Loucy (cell line): ENCODE measurements at regions not wholly inside any gene's neighbourhood (a gene's known extent, or its start where the extent isn't known, plus 50 kb on each side); places are given as distances from the start of the nearest gene placed in this dataset.

Source experiments
- H2AFZ ChIP-seq: fragments of 200-600 bp; sonication (generic); 2 replicates; pipeline ENCODE4 v1.6.0; 2016; ENCODE audit warnings: antibody characterized with exemption, mild to moderate bottlenecking, low read length, moderate library complexity
- H3F3A ChIP-seq: fragments of 200-600 bp; 2 replicates; pipeline ENCODE4 v1.6.0; 2016; ENCODE audit warnings: antibody characterized with exemption, low read depth, mild to moderate bottlenecking
- H3K27me3 ChIP-seq: fragments of 200-600 bp; sonication (generic); 2 replicates; pipeline ENCODE4 v1.6.1; 2014; ENCODE audit warnings: low read length, mild to moderate bottlenecking; ENCODE audit not compliant: insufficient read depth, poor library complexity, severe bottlenecking
- H3K36me3 ChIP-seq: fragments of 200-600 bp; sonication (generic); 2 replicates; pipeline ENCODE4 v1.6.1; 2016; ENCODE audit warnings: low read length; ENCODE audit not compliant: insufficient read depth
- H3K4me1 ChIP-seq: fragments of 200-600 bp; sonication (generic); 2 replicates; pipeline ENCODE4 v1.5.1; 2014; ENCODE audit warnings: low read length, mild to moderate bottlenecking; ENCODE audit not compliant: insufficient read depth, poor library complexity, severe bottlenecking
- H3K4me2 ChIP-seq: fragments of 200-600 bp; sonication (generic); 2 replicates; pipeline ENCODE4 v1.6.0; 2014; ENCODE audit warnings: antibody characterized with exemption, low read length, low read depth, mild to moderate bottlenecking; ENCODE audit not compliant: poor library complexity, severe bottlenecking
- H3K4me3 ChIP-seq: fragments of 200-600 bp; sonication (generic); 2 replicates; pipeline ENCODE4 v1.5.1; 2014; ENCODE audit warnings: low read length, mild to moderate bottlenecking, mixed read lengths; ENCODE audit not compliant: poor library complexity, severe bottlenecking
- H3K79me2 ChIP-seq: fragments of 200-600 bp; sonication (generic); 2 replicates; pipeline ENCODE4 v1.6.1; 2014; ENCODE audit warnings: low read length; ENCODE audit not compliant: insufficient read depth
- H3K9ac ChIP-seq: fragments of 200-600 bp; sonication (generic); 2 replicates; pipeline ENCODE4 v1.6.0; 2014; ENCODE audit warnings: mild to moderate bottlenecking, low read depth, low read length, moderate library complexity; ENCODE audit not compliant: poor library complexity, severe bottlenecking
- H3K9me2 ChIP-seq: fragments of 200-600 bp; sonication (generic); replicated peaks from 2 replicates; pipeline ENCODE4 v1.6.1; 2016; ENCODE audit warnings: low read depth, low read length, mixed read lengths
- H3K9me3 ChIP-seq: fragments of 200-600 bp; sonication (generic); 2 replicates; pipeline ENCODE4 v1.6.1; 2014; ENCODE audit warnings: mild to moderate bottlenecking, antibody characterized with exemption, low read length, low read depth; ENCODE audit not compliant: insufficient read depth
- H4K20me1 ChIP-seq: fragments of 200-600 bp; sonication (generic); 2 replicates; pipeline ENCODE4 v1.6.0; 2014; ENCODE audit warnings: antibody characterized with exemption, low read length, mild to moderate bottlenecking; ENCODE audit not compliant: insufficient read depth, poor library complexity, severe bottlenecking
- EZH2phosphoT487 ChIP-seq: fragments of 200-600 bp; IDR thresholded peaks from 2 replicates; pipeline ENCODE4 v1.6.1; 2018; ENCODE audit warnings: antibody characterized with exemption, mild to moderate bottlenecking, moderate library complexity, borderline replicate concordance
- TF ChIP-seq, protein P1 (sequence below): fragments of 200-600 bp; sonication (generic); conservative IDR thresholded peaks from 2 replicates; pipeline ENCODE4 v1.5.1; 2014; ENCODE audit warnings: mild to moderate bottlenecking, antibody characterized with exemption, low read length

DNA sequence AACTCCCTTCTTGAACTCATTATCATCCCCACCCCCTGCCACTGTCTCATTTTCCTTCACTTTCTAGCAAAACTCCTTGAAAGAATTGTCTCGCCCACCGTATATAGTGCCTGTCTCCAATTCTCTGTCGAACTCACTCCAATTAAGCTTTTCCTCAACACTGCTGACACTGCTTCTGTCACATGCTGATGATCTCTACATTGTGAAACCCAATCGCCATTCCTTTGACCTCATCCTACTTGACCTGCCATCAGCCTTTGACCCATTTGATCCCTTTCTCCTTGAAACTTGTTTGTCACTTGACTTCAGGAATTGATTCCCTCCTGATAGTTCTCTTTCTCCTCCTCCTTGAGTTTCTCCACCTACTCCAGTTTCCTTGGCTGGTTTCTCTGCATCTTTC is 54.8 kb downstream of the CCDC71L start:
- TF ChIP-seq EZH2phosphoT487: no peak
- TF ChIP-seq, protein P1, sequence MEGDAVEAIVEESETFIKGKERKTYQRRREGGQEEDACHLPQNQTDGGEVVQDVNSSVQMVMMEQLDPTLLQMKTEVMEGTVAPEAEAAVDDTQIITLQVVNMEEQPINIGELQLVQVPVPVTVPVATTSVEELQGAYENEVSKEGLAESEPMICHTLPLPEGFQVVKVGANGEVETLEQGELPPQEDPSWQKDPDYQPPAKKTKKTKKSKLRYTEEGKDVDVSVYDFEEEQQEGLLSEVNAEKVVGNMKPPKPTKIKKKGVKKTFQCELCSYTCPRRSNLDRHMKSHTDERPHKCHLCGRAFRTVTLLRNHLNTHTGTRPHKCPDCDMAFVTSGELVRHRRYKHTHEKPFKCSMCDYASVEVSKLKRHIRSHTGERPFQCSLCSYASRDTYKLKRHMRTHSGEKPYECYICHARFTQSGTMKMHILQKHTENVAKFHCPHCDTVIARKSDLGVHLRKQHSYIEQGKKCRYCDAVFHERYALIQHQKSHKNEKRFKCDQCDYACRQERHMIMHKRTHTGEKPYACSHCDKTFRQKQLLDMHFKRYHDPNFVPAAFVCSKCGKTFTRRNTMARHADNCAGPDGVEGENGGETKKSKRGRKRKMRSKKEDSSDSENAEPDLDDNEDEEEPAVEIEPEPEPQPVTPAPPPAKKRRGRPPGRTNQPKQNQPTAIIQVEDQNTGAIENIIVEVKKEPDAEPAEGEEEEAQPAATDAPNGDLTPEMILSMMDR: no peak
- Histone ChIP-seq H3K4me1 (peaks cover 8% of the 10 kb centered on the region), H3K9me3 (no peaks in the 10 kb centered on the region), H3K27me3 (no peaks in the 10 kb centered on the region), H3K4me3 (no peak overlapping the region), H3K4me2 (no peak overlapping the region), H3K79me2 (no peaks in the 10 kb centered on the region), H3K9me2 (no peaks in the 10 kb centered on the region), H3K36me3 (no peaks in the 10 kb centered on the region), H2AFZ (no peak overlapping the region), H3K9ac (no peak overlapping the region), H3F3A (no peaks in the 10 kb centered on the region), H4K20me1 (no peaks in the 10 kb centered on the region)

DNA sequence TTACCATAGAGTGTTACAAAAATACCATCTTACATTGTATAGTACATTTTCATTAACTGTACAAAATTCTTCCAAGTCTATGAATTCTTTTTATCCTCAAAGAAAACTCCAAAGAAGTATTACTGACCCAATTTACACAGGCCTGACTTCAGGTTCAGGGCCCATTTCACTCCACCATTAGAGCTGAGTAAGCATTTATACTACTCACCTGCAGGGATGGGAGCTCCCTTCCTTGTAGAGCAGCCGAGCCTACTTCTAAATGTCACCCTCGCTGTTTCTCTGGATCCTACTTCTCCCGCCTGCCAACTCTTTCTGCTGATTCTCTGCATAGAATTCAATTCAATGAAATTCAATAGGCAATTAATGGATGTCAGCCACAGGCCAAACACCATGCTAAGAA is 56.0 kb downstream of the CCDC71L start:
- H2AFZ ChIP-seq: no peak overlapping the region
- no peaks in the 10 kb centered on the region for H3K36me3 ChIP-seq
- no peaks in the 10 kb centered on the region for H3K9me3 ChIP-seq
- H4K20me1 ChIP-seq: no peaks in the 10 kb centered on the region
- H3K4me3 ChIP-seq: no peak overlapping the region
- H3K9me2 ChIP-seq: no peaks in the 10 kb centered on the region
- TF ChIP-seq, protein P1: no peak
- TF ChIP-seq EZH2phosphoT487: no peak
- no peak overlapping the region for H3K9ac ChIP-seq
- peaks cover 8% of the 10 kb centered on the region for H3K4me1 ChIP-seq
- no peaks in the 10 kb centered on the region for H3K79me2 ChIP-seq
- H3K4me2 ChIP-seq: no peak overlapping the region
- H3F3A ChIP-seq: no peaks in the 10 kb centered on the region
- no peaks in the 10 kb centered on the region for H3K27me3 ChIP-seq

DNA sequence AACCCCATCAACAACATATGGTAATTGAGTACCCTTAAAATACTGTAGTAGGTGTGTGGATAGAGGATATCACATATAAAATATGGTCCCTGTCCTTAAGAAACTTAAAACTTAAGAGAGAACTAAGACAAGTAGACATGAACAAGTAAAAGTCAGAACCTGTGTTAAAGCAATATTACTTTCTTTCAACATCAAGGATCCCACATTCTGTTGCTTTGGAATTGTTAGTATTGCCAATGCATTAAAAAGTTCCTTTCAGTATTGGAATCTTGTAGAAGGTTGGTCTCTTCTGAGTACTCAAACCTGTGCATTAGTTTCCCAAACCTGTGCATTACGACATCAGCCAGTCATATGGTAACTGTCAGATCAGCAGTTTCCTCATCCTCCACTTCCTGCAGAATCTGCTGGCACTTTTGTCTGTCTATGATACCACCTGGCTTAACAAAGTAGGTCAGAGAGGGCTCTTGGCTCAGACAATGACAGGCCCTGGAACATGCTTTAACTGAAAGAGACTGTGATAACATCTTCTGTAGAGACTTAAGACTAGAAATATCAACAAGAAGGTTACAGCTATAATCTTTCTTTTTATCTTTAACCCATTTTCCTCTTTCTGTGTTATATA is 56.5 kb downstream of the CCDC71L start:
- Histone ChIP-seq H3K9me2 (no peaks in the 10 kb centered on the region), H3K27me3 (no peaks in the 10 kb centered on the region), H3F3A (no peaks in the 10 kb centered on the region), H3K79me2 (no peaks in the 10 kb centered on the region), H3K36me3 (no peaks in the 10 kb centered on the region), H3K9me3 (no peaks in the 10 kb centered on the region), H2AFZ (0 out of 2 replicates have a peak overlapping the region, but pooled peaks have one; percentile 2), H3K4me2 (no peak overlapping the region), H3K4me3 (no peak overlapping the region), H3K9ac (no peak overlapping the region), H3K4me1 (peaks cover 8% of the 10 kb centered on the region), H4K20me1 (no peaks in the 10 kb centered on the region)
- no peak for TF ChIP-seq EZH2phosphoT487
- TF ChIP-seq, protein P1: no peak
